ENCODE measurements at regions not wholly inside any gene's neighbourhood (a gene's known extent, or its start where the extent isn't known, plus 50 kb on each side); places are given as distances from the start of the nearest gene placed in this dataset.

DNA sequence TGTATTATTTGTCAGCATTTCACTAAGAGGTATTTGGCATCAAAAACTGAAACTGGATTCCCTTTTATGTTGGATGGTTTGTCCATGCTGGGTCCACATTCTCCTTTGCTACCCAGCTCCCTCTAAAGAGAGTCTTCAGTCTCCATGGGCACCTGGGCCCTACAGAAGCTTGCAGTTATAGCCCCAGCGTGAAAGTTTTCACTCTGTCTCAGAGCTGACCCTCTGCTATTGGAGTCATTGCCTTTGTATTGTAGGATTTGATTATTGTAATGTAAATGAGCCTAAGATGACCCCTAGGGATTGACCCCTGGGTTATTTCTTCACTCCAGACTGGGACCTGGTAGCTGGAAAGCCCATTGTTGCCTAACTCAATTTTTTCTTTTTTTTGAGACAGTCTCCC is 1026.5 kb upstream of the EEF2KMT start:
- no peaks in the 10 kb centered on the region for H3K36me3 ChIP-seq (ENCODE audit: control insufficient read depth, insufficient read depth, low read length)
- H3K4me3 ChIP-seq (replicated peaks in 1 of 4; ENCODE audit: control extremely low read depth in 1 of 4, insufficient read depth in 1 of 4, low read depth in 3 of 4, low read length in 4 of 4) = no peak overlapping the region
- H3K79me2 ChIP-seq (ENCODE audit: control insufficient read depth, insufficient read depth, low read length) = no peaks in the 10 kb centered on the region
- no peaks in the 10 kb centered on the region for H3K4me1 ChIP-seq (ENCODE audit: control insufficient read depth, extremely low read depth, insufficient read depth, low read length)
- H3K4me2 ChIP-seq (ENCODE audit: extremely low read depth, insufficient read depth, low read length) = no peak overlapping the region
- H3K9me3 ChIP-seq (ENCODE audit: control insufficient read depth, insufficient read depth, low read depth, low read length) = no peaks in the 10 kb centered on the region
- H2AFZ ChIP-seq (ENCODE audit: low read length) = no peak overlapping the region
- no peaks in the 10 kb centered on the region for H4K20me1 ChIP-seq (ENCODE audit: control insufficient read depth, extremely low read depth, insufficient read depth, low read length)
- H3K27ac ChIP-seq (ENCODE audit: insufficient read depth, low read length) = no peak overlapping the region
- no peaks in the 10 kb centered on the region for H3K27me3 ChIP-seq (ENCODE audit: control insufficient read depth, insufficient read depth, low read length)
- no peak for DNase-seq (ENCODE audit: low read depth in 2 of 2)
- no peak overlapping the region for H3K9ac ChIP-seq (ENCODE audit: insufficient read depth, low read length)
- no peak for TF ChIP-seq EZH2 (IDR thresholded peaks at IDR 0.05; ENCODE audit: low read length, missing control alignments)
- no peak for TF ChIP-seq CTCF (conservative IDR thresholded peaks at IDR 0.05 in 1 of 2, IDR thresholded peaks at IDR 0.05 in 1 of 2; ENCODE audit: low read depth in 1 of 2, low read length in 2 of 2)

DNA sequence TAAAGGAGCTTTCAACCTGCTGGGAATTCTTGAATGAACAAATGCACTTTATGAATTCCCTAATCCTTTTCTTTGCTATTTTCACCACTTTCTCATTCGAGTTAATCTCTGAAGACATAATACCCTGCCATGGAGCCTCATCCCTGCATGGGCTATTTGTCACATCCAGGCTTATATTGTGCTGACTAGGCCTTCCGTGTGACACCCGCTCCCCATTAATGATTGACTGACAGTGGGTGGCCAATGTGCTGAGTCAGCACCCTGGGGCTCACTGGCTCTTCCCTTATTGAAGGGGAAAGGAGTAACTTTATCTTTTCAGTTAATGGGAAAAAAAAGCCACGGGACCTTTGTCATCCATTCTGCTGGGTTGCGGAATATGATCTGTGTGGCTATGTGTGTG is 1024.8 kb upstream of the EEF2KMT start:
- no peak overlapping the region for H3K4me2 ChIP-seq (ENCODE audit: extremely low read depth, insufficient read depth, low read length)
- DNase-seq (ENCODE audit: low read depth in 2 of 2) = no peak
- H3K9me3 ChIP-seq (ENCODE audit: control insufficient read depth, insufficient read depth, low read depth, low read length) = no peaks in the 10 kb centered on the region
- no peaks in the 10 kb centered on the region for H3K4me1 ChIP-seq (ENCODE audit: control insufficient read depth, extremely low read depth, insufficient read depth, low read length)
- H3K79me2 ChIP-seq (ENCODE audit: control insufficient read depth, insufficient read depth, low read length) = no peaks in the 10 kb centered on the region
- H3K9ac ChIP-seq (ENCODE audit: insufficient read depth, low read length) = no peak overlapping the region
- TF ChIP-seq CTCF (conservative IDR thresholded peaks at IDR 0.05 in 1 of 2, IDR thresholded peaks at IDR 0.05 in 1 of 2; ENCODE audit: low read depth in 1 of 2, low read length in 2 of 2) = no peak
- TF ChIP-seq EZH2 (IDR thresholded peaks at IDR 0.05; ENCODE audit: low read length, missing control alignments) = no peak
- H3K4me3 ChIP-seq (replicated peaks in 1 of 4; ENCODE audit: control extremely low read depth in 1 of 4, insufficient read depth in 1 of 4, low read depth in 3 of 4, low read length in 4 of 4) = no peak overlapping the region
- no peaks in the 10 kb centered on the region for H4K20me1 ChIP-seq (ENCODE audit: control insufficient read depth, extremely low read depth, insufficient read depth, low read length)
- no peak overlapping the region for H2AFZ ChIP-seq (ENCODE audit: low read length)
- no peak overlapping the region for H3K27ac ChIP-seq (ENCODE audit: insufficient read depth, low read length)
- H3K36me3 ChIP-seq (ENCODE audit: control insufficient read depth, insufficient read depth, low read length) = no peaks in the 10 kb centered on the region
- no peaks in the 10 kb centered on the region for H3K27me3 ChIP-seq (ENCODE audit: control insufficient read depth, insufficient read depth, low read length)

- TF ChIP-seq CTCF (conservative IDR thresholded peaks at IDR 0.05 in 1 of 2, IDR thresholded peaks at IDR 0.05 in 1 of 2; ENCODE audit: low read depth in 1 of 2, low read length in 2 of 2) = no peak
- TF ChIP-seq EZH2 (IDR thresholded peaks at IDR 0.05; ENCODE audit: low read length, missing control alignments) = no peak
- no peak for DNase-seq (ENCODE audit: low read depth in 2 of 2)
- no peaks in the 10 kb centered on the region for H3K27me3 ChIP-seq (ENCODE audit: control insufficient read depth, insufficient read depth, low read length)
- no peaks in the 10 kb centered on the region for H3K9me3 ChIP-seq (ENCODE audit: control insufficient read depth, insufficient read depth, low read depth, low read length)
- no peaks in the 10 kb centered on the region for H4K20me1 ChIP-seq (ENCODE audit: control insufficient read depth, extremely low read depth, insufficient read depth, low read length)
- no peaks in the 10 kb centered on the region for H3K79me2 ChIP-seq (ENCODE audit: control insufficient read depth, insufficient read depth, low read length)
- no peaks in the 10 kb centered on the region for H3K4me1 ChIP-seq (ENCODE audit: control insufficient read depth, extremely low read depth, insufficient read depth, low read length)
- no peak overlapping the region for H2AFZ ChIP-seq (ENCODE audit: low read length)
- no peak overlapping the region for H3K27ac ChIP-seq (ENCODE audit: insufficient read depth, low read length)
- no peaks in the 10 kb centered on the region for H3K36me3 ChIP-seq (ENCODE audit: control insufficient read depth, insufficient read depth, low read length)
- H3K9ac ChIP-seq (ENCODE audit: insufficient read depth, low read length) = no peak overlapping the region
- H3K4me3 ChIP-seq (replicated peaks in 1 of 4; ENCODE audit: control extremely low read depth in 1 of 4, insufficient read depth in 1 of 4, low read depth in 3 of 4, low read length in 4 of 4) = no peak overlapping the region
- no peak overlapping the region for H3K4me2 ChIP-seq (ENCODE audit: extremely low read depth, insufficient read depth, low read length)
These were observed 1017.1 kb upstream of the EEF2KMT start for GRCh38 chr16:6114691-6115090.

Data from fibroblast of lung (primary cell).